T-helper 2 cell treated with Interferon-gamma antibody and Interleukin-4, amounts not matched to agents 5 μg/mL and 100 μg/mL, for 36 hours (primary cell): ENCODE measurements at regions not wholly inside any gene's neighbourhood (a gene's known extent, or its start where the extent isn't known, plus 50 kb on each side); places are given as distances from the start of the nearest gene placed in this dataset.

Source experiments
- DNase-seq: peaks from one replicate; pipeline ENCODE4 v3.0.0; 2021; ENCODE audit warnings: low spot score
- H3K27ac Mint-ChIP-seq: one replicate; pipeline ENCODE4 v1.8.0; 2021; ENCODE audit warnings: mild to moderate bottlenecking, mixed read lengths
- H3K27me3 Mint-ChIP-seq: one replicate; pipeline ENCODE4 v1.8.0; 2021; ENCODE audit warnings: low read depth, mixed read lengths
- H3K36me3 Mint-ChIP-seq: one replicate; pipeline ENCODE4 v1.8.0; 2021; ENCODE audit warnings: low read depth, mixed read lengths
- H3K4me1 Mint-ChIP-seq: one replicate; pipeline ENCODE4 v1.8.0; 2021; ENCODE audit warnings: low read depth, mixed read lengths
- H3K4me3 Mint-ChIP-seq: one replicate; pipeline ENCODE4 v1.8.0; 2022; ENCODE audit warnings: mild to moderate bottlenecking, moderate library complexity, mixed read lengths
- H3K9me3 Mint-ChIP-seq: one replicate; pipeline ENCODE4 v1.8.0; 2021; ENCODE audit warnings: mixed read lengths

GRCh38 chr2:64328756-64329155, 125.2 kb upstream of the LGALSL start:
- DNase-seq, result no peak
- no peak overlapping the region for H3K4me3 Mint-ChIP-seq
- peaks cover 35% of the 10 kb centered on the region for H3K27me3 Mint-ChIP-seq
- no peaks in the 10 kb centered on the region for H3K36me3 Mint-ChIP-seq
- no peak overlapping the region for H3K27ac Mint-ChIP-seq
- H3K4me1 Mint-ChIP-seq, result peaks cover 51% of the 10 kb centered on the region
- H3K9me3 Mint-ChIP-seq, result no peaks in the 10 kb centered on the region

- H3K27me3 Mint-ChIP-seq, result peaks cover 30% of the 10 kb centered on the region
- H3K36me3 Mint-ChIP-seq, result no peaks in the 10 kb centered on the region
- no peak for DNase-seq
- H3K27ac Mint-ChIP-seq, result no peak overlapping the region
- no peak overlapping the region for H3K4me3 Mint-ChIP-seq
- peaks cover 46% of the 10 kb centered on the region for H3K4me1 Mint-ChIP-seq
- no peaks in the 10 kb centered on the region for H3K9me3 Mint-ChIP-seq
These were observed 124.1 kb upstream of the LGALSL start for GRCh38 chr2:64329848-64330247.

GRCh38 chr2:64330281-64331113, 123.5 kb upstream of the LGALSL start:
- Mint-ChIP-seq H3K9me3 (no peaks in the 10 kb centered on the region), H3K4me3 (peak overlapping the region; percentile 64), H3K4me1 (peaks cover 39% of the 10 kb centered on the region), H3K27ac (no peak overlapping the region), H3K36me3 (no peaks in the 10 kb centered on the region), H3K27me3 (peaks cover 29% of the 10 kb centered on the region)
- DNase-seq, result peak; percentile 56

GRCh38 chr2:64331114-64331645, 122.8 kb upstream of the LGALSL start:
- no peak overlapping the region for H3K4me3 Mint-ChIP-seq
- peaks cover 32% of the 10 kb centered on the region for H3K4me1 Mint-ChIP-seq
- no peak for DNase-seq
- H3K27me3 Mint-ChIP-seq, result peaks cover 30% of the 10 kb centered on the region
- no peak overlapping the region for H3K27ac Mint-ChIP-seq
- no peaks in the 10 kb centered on the region for H3K36me3 Mint-ChIP-seq
- H3K9me3 Mint-ChIP-seq, result no peaks in the 10 kb centered on the region

DNA sequence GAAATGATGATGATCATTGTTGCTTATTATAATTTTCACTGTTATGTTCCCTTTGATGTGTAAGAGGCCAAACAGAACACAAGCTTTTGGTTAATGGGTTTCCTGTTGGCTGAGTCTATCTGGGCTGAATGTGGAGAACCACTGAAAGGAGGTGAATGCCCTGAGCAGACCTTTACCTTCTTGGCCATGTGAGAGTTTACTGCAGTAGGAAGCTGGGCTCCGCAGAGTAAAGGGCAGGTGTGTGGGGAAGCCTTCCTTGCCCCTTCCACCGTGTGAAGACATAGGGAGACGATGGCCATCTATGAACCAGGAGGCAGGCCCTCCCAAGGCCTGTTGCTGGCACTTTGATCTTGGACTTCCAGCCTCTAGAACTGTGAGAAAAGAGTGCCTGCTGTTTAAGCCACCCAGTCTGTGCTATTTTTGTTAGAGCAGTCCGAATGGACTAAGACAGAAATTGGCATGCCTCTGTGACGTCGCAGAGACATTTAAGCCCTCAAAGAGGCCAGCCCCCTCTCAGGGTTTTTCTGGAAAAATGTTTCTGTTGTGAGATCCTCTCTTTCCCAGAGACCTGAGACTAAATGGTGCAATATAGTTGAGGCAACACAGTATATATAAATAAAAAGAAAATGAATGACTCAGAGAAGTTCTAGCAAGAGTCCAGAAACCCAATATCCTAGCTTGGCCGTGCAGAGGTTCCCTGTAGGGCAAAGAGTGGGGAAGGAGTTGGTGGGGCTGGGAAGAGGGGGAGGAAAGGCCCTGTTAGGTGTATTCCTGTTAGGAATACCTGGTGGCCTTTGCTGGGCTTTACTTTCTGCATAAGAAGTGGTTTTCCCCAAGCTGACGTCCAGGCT, 121.9 kb upstream of the LGALSL start:
- Mint-ChIP-seq H3K9me3 (no peaks in the 10 kb centered on the region), H3K4me3 (no peak overlapping the region), H3K36me3 (no peaks in the 10 kb centered on the region), H3K27me3 (peaks cover 30% of the 10 kb centered on the region), H3K27ac (no peak overlapping the region), H3K4me1 (peaks cover 27% of the 10 kb centered on the region)
- no peak for DNase-seq

DNA sequence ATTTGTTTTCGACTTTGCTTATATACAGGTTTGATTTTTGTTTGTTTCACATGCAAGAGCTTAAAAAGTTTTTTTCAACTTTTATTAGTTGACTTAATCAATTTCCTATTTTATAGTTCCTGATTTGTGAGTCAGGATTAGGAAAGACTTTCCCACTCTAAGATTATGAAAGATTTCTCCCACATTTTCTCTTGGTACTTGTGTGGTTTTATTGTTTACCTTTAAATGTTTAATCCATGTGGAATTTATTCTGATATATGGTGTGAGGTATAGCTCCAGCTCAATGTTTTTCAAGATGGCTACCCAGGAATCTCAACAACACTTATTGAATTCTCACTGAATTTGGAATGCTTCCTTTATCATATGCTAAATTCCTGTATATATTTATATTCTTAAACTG, 117.8 kb upstream of the LGALSL start:
- H3K27ac Mint-ChIP-seq, result no peak overlapping the region
- no peaks in the 10 kb centered on the region for H3K9me3 Mint-ChIP-seq
- H3K4me1 Mint-ChIP-seq, result peaks cover 2% of the 10 kb centered on the region
- DNase-seq, result no peak
- H3K27me3 Mint-ChIP-seq, result peaks cover 19% of the 10 kb centered on the region
- no peaks in the 10 kb centered on the region for H3K36me3 Mint-ChIP-seq
- no peak overlapping the region for H3K4me3 Mint-ChIP-seq

DNA sequence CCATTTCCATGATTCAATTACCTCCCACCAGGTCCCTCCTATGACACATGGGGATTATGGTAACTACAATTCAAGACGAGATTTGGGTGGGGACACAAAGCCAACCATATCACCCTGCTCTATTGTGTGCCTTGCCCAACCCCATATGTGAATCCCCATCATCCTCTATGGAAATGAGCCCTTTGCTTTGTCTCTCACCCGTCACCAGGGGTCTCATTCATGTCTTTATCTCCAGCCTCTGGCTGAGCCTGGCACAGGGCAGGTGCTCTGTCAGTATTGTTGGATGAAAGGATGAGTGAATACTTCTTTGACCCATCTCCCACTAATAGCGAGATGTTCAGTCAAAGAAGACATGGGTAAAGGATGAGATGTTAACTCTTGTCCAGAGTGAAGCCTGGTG, 116.6 kb upstream of the LGALSL start:
- DNase-seq, result no peak
- H3K4me3 Mint-ChIP-seq, result no peak overlapping the region
- no peak overlapping the region for H3K27ac Mint-ChIP-seq
- H3K9me3 Mint-ChIP-seq, result no peaks in the 10 kb centered on the region
- no peaks in the 10 kb centered on the region for H3K36me3 Mint-ChIP-seq
- peaks cover 19% of the 10 kb centered on the region for H3K27me3 Mint-ChIP-seq
- H3K4me1 Mint-ChIP-seq, result no peaks in the 10 kb centered on the region

DNA sequence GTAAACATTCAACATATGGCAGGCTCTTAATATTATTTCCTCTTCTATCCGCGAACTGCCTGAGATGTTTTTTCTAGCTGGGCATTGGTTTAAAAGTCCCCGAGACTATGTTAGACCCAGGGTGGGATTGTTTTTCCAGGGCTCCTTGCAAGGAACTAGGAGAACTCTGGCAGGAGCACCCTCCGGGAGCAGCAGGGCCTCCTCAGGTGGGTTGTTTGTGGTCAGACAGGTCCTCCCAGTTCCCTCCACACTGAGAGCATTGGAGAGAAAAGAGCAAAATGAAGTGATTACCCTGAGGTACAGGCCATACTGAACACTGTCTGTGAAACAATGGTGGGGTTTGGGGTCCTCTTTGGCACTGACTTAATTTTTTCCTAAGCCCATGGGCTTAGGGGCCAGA, 115.9 kb upstream of the LGALSL start:
- DNase-seq, result no peak
- no peak overlapping the region for H3K27ac Mint-ChIP-seq
- H3K4me1 Mint-ChIP-seq, result no peaks in the 10 kb centered on the region
- no peak overlapping the region for H3K4me3 Mint-ChIP-seq
- no peaks in the 10 kb centered on the region for H3K36me3 Mint-ChIP-seq
- H3K9me3 Mint-ChIP-seq, result no peaks in the 10 kb centered on the region
- H3K27me3 Mint-ChIP-seq, result peaks cover 19% of the 10 kb centered on the region

GRCh38 chr2:64338910-64339500, 115.0 kb upstream of the LGALSL start:
- Mint-ChIP-seq H3K27ac (no peak overlapping the region), H3K36me3 (no peaks in the 10 kb centered on the region), H3K4me3 (no peak overlapping the region), H3K27me3 (peaks cover 14% of the 10 kb centered on the region), H3K4me1 (no peaks in the 10 kb centered on the region), H3K9me3 (no peaks in the 10 kb centered on the region)
- DNase-seq, result no peak

GRCh38 chr2:64341461-64341860, 112.5 kb upstream of the LGALSL start:
- Mint-ChIP-seq H3K27me3 (peaks cover 10% of the 10 kb centered on the region), H3K4me3 (no peak overlapping the region), H3K27ac (no peak overlapping the region), H3K4me1 (no peaks in the 10 kb centered on the region), H3K9me3 (no peaks in the 10 kb centered on the region), H3K36me3 (no peaks in the 10 kb centered on the region)
- no peak for DNase-seq

DNA sequence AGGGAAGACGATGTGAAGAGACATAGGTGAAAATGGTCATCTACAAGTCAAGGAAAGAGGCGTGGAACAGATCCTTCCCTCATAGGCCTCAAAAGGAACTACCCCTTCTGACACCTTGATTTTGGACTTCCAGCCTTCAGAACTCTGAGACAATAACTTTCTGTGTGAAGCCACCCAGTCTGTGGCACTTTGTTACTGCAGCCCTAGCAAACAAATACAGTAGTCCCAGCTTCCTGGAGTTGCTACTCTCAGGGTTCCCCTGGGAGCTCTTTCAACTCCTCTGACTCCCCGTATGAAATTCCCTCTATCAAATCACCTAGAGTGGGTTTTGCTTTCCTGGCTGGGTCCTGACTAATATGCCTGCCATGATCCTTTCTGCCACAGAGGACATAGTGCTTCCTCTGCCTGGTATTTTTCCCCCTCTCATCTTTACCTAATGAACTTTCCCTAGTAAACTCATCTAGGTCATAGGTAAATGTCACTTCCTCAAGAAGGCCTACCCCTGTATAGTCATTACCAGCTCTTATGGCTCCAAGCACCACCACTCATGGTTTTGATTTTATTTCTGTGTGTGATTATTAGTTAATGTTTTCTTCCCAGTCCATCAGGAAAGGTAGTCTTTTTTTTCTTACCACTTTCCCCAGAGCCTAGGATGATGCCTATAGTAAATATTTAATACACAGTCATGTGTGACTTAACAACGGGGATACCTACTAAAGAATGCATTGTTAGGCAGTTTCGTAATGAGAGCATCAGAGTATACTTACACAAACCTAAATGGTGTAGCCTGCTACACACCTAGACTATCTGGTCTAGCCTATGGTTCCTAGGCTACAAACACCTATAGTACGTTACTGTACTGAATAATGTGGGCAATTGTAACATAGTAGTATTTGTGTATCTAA, 111.5 kb upstream of the LGALSL start:
- H3K4me1 Mint-ChIP-seq, result no peaks in the 10 kb centered on the region
- no peaks in the 10 kb centered on the region for H3K9me3 Mint-ChIP-seq
- H3K27me3 Mint-ChIP-seq, result peaks cover 10% of the 10 kb centered on the region
- no peak overlapping the region for H3K27ac Mint-ChIP-seq
- no peak for DNase-seq
- H3K4me3 Mint-ChIP-seq, result no peak overlapping the region
- H3K36me3 Mint-ChIP-seq, result no peaks in the 10 kb centered on the region

- H3K27me3 Mint-ChIP-seq, result peaks cover 7% of the 10 kb centered on the region
- no peak overlapping the region for H3K27ac Mint-ChIP-seq
- H3K9me3 Mint-ChIP-seq, result no peaks in the 10 kb centered on the region
- DNase-seq, result no peak
- no peaks in the 10 kb centered on the region for H3K36me3 Mint-ChIP-seq
- H3K4me1 Mint-ChIP-seq, result no peaks in the 10 kb centered on the region
- H3K4me3 Mint-ChIP-seq, result no peak overlapping the region
These were observed 108.9 kb upstream of the LGALSL start for GRCh38 chr2:64344999-64345576.

DNA sequence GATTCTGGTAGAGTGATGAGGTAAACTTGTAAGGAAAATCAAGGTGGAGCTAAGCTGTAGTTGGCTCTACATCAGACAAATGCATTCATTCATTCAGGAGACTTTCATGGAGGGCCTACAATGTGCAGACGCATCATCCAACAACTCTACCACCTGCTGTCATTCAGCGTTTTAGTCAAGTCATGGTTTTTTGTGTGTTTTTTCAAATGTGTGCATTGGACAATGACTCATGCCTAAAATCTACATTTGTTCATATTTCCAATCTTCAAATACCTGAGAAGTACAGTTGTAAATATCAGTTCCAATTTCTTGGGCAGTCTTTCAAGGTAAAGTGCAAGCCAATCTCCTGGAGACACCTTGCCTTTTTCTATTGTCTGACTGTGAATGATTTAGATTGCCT, 108.0 kb upstream of the LGALSL start:
- H3K9me3 Mint-ChIP-seq, result no peaks in the 10 kb centered on the region
- peaks cover 3% of the 10 kb centered on the region for H3K27me3 Mint-ChIP-seq
- no peaks in the 10 kb centered on the region for H3K36me3 Mint-ChIP-seq

More for the DNA sequence above, 108.0 kb upstream of the LGALSL start:
- no peak overlapping the region for H3K4me3 Mint-ChIP-seq
- H3K27ac Mint-ChIP-seq, result no peak overlapping the region
- H3K4me1 Mint-ChIP-seq, result no peaks in the 10 kb centered on the region
- DNase-seq, result no peak
